ENCODE measurements at regions not wholly inside any gene's neighbourhood (a gene's known extent, or its start where the extent isn't known, plus 50 kb on each side); places are given as distances from the start of the nearest gene placed in this dataset.

- no peak overlapping the region for H2AFZ ChIP-seq (ENCODE audit: insufficient read depth, low read length, poor library complexity)
- no peaks in the 10 kb centered on the region for H3K27me3 ChIP-seq (ENCODE audit: insufficient read depth, low read length)
- no peaks in the 10 kb centered on the region for H3K79me2 ChIP-seq (ENCODE audit: control insufficient read depth, insufficient read depth, low read length, poor library complexity)
- no peaks in the 10 kb centered on the region for H3K36me3 ChIP-seq (ENCODE audit: control insufficient read depth in 1 of 2, insufficient read depth in 2 of 2, low read length in 2 of 2)
- H2BK5ac ChIP-seq (ENCODE audit: low read depth, low read length, poor library complexity): no peak overlapping the region
- H3K4me3 ChIP-seq (ENCODE audit: low read depth, low read length): no peak overlapping the region
- H3K4ac ChIP-seq (ENCODE audit: low read depth, low read length): no peak overlapping the region
- H3K9ac ChIP-seq (ENCODE audit: low read length): no peak overlapping the region
- DNase-seq: no peak
- WGBS (ENCODE audit: extremely low coverage, insufficient coverage, insufficient read length): no CpG with 5 or more reads among the region's 3 CpGs
- no peak overlapping the region for H3K14ac ChIP-seq (ENCODE audit: low read length)
- no peak overlapping the region for H2AK5ac ChIP-seq (ENCODE audit: low read length)
- H2BK120ac ChIP-seq (ENCODE audit: insufficient read depth, low read length, poor library complexity): no peak overlapping the region
- H4K8ac ChIP-seq (ENCODE audit: low read depth, low read length): no peak overlapping the region
- H3K18ac ChIP-seq (ENCODE audit: low read length): no peak overlapping the region
- no peak overlapping the region for H4K12ac ChIP-seq (ENCODE audit: low read depth, low read length)
- no peak overlapping the region for H2BK12ac ChIP-seq (ENCODE audit: low read length)
- H3K4me2 ChIP-seq (ENCODE audit: low read length): no peak overlapping the region
- no peaks in the 10 kb centered on the region for H3K4me1 ChIP-seq (ENCODE audit: control insufficient read depth in 1 of 2, insufficient read depth in 2 of 2, low read length in 2 of 2)
- no peak overlapping the region for H3K23ac ChIP-seq (ENCODE audit: low read length)
- no peak overlapping the region for H4K91ac ChIP-seq (ENCODE audit: low read depth, low read length)
- H3K27ac ChIP-seq (ENCODE audit: low read depth, low read length): no peak overlapping the region
- H3K9me3 ChIP-seq (ENCODE audit: insufficient read depth, low read depth, low read length): no peaks in the 10 kb centered on the region
- H3K79me1 ChIP-seq (ENCODE audit: low read length): no peaks in the 10 kb centered on the region
Observed at GRCh38 chr9:20212806-20213205, 409.5 kb downstream of the MLLT3 start.

DNA sequence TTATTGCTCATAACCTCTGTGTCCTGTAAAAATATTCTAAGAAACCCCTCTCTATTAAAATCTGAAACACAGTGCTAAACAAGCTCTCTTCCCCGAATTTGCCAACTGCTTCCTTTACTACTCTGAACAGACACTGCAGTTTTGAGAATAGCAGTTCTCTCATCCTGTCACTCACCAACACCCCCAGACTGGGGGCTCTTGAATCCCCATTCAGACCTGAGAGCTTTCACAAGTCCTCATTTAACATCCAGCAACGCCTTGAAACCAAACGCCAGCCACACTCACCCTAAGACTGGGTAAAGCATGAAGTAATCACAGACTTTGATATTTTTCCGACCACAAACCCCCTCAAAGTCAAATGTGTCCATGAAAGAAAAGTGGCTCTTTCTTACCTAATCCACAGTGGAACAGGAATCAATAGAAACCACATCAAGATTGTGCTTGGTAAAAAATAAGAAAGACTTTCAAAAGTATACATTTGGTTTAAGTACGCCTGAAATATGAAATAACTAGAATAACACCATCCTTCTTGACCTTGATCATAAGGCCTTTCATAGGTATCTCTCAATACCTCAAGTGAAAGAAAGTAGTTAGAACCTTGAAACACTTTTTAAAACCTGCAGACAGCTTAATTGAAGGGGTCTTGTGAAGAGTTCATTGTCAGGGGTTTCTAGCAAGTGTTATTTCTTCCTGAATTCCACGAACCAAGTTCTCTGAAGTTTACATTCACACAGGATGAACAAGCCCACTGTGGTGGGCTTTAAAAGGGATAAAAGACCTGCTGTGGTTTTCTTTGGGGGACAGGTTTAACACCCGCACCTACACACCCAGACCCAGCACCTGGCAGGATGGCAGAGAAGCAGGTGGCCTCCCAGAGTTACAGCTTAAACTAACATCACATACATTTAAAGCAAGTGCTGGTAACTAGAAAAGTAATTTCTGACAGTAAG lies 412.6 kb downstream of the MLLT3 start:
- H3K18ac ChIP-seq (ENCODE audit: low read length): no peak overlapping the region
- no peaks in the 10 kb centered on the region for H3K79me1 ChIP-seq (ENCODE audit: low read length)

DNA sequence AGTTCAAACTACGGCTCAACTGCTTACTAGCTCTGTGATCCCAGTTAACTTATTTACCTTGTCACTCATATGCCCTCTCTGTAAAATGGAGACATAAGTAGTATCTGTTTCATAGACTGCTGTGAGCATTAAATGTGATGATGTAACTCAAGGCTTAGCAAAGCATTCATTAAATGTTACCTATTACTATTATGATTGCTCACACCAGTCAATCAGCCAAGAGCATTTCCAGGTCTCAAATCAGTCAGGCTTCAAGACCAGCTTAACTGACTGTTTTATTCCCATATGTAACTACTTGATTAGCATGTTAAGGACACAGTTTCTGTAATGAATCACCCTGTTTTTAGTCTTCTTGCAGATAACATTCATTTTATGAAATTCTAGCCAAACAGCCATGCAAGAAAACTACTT lies 413.3 kb downstream of the MLLT3 start:
- H3K18ac ChIP-seq (ENCODE audit: low read length): no peak overlapping the region
- no peak overlapping the region for H3K4me2 ChIP-seq (ENCODE audit: low read length)
- no peaks in the 10 kb centered on the region for H3K79me1 ChIP-seq (ENCODE audit: low read length)

More for the DNA sequence above, 412.6 kb downstream of the MLLT3 start:
- no peaks in the 10 kb centered on the region for H3K79me2 ChIP-seq (ENCODE audit: control insufficient read depth, insufficient read depth, low read length, poor library complexity)
- no peak overlapping the region for H4K8ac ChIP-seq (ENCODE audit: low read depth, low read length)
- H3K4me2 ChIP-seq (ENCODE audit: low read length): no peak overlapping the region
- no peaks in the 10 kb centered on the region for H3K36me3 ChIP-seq (ENCODE audit: control insufficient read depth in 1 of 2, insufficient read depth in 2 of 2, low read length in 2 of 2)
- WGBS (ENCODE audit: extremely low coverage, insufficient coverage, insufficient read length): no CpG with 5 or more reads among the region's 7 CpGs
- no peak overlapping the region for H3K14ac ChIP-seq (ENCODE audit: low read length)
- H2BK120ac ChIP-seq (ENCODE audit: insufficient read depth, low read length, poor library complexity): no peak overlapping the region
- no peak overlapping the region for H3K23ac ChIP-seq (ENCODE audit: low read length)
- no peak for DNase-seq
- H3K27me3 ChIP-seq (ENCODE audit: insufficient read depth, low read length): no peaks in the 10 kb centered on the region
- H3K9me3 ChIP-seq (ENCODE audit: insufficient read depth, low read depth, low read length): no peaks in the 10 kb centered on the region
- no peak overlapping the region for H3K9ac ChIP-seq (ENCODE audit: low read length)
- H2AFZ ChIP-seq (ENCODE audit: insufficient read depth, low read length, poor library complexity): no peak overlapping the region
- no peak overlapping the region for H2AK5ac ChIP-seq (ENCODE audit: low read length)
- H3K4ac ChIP-seq (ENCODE audit: low read depth, low read length): no peak overlapping the region
- H3K4me3 ChIP-seq (ENCODE audit: low read depth, low read length): no peak overlapping the region
- no peak overlapping the region for H4K12ac ChIP-seq (ENCODE audit: low read depth, low read length)
- H2BK5ac ChIP-seq (ENCODE audit: low read depth, low read length, poor library complexity): no peak overlapping the region
- no peak overlapping the region for H3K27ac ChIP-seq (ENCODE audit: low read depth, low read length)
- H2BK12ac ChIP-seq (ENCODE audit: low read length): no peak overlapping the region
- no peak overlapping the region for H4K91ac ChIP-seq (ENCODE audit: low read depth, low read length)
- no peaks in the 10 kb centered on the region for H3K4me1 ChIP-seq (ENCODE audit: control insufficient read depth in 1 of 2, insufficient read depth in 2 of 2, low read length in 2 of 2)

GRCh38 chr9:20208226-20208625 lies 414.1 kb downstream of the MLLT3 start:
- WGBS (ENCODE audit: extremely low coverage, insufficient coverage, insufficient read length): no CpG with 5 or more reads among the region's 5 CpGs
- no peak overlapping the region for H3K9ac ChIP-seq (ENCODE audit: low read length)
- no peaks in the 10 kb centered on the region for H3K79me2 ChIP-seq (ENCODE audit: control insufficient read depth, insufficient read depth, low read length, poor library complexity)
- no peak overlapping the region for H4K12ac ChIP-seq (ENCODE audit: low read depth, low read length)
- no peak overlapping the region for H2BK120ac ChIP-seq (ENCODE audit: insufficient read depth, low read length, poor library complexity)
- no peak overlapping the region for H2BK5ac ChIP-seq (ENCODE audit: low read depth, low read length, poor library complexity)
- no peak overlapping the region for H3K4ac ChIP-seq (ENCODE audit: low read depth, low read length)
- DNase-seq: no peak
- H4K8ac ChIP-seq (ENCODE audit: low read depth, low read length): no peak overlapping the region
- H3K9me3 ChIP-seq (ENCODE audit: insufficient read depth, low read depth, low read length): no peaks in the 10 kb centered on the region
- no peak overlapping the region for H2AK5ac ChIP-seq (ENCODE audit: low read length)
- no peak overlapping the region for H3K4me3 ChIP-seq (ENCODE audit: low read depth, low read length)
- no peak overlapping the region for H3K27ac ChIP-seq (ENCODE audit: low read depth, low read length)
- H3K4me1 ChIP-seq (ENCODE audit: control insufficient read depth in 1 of 2, insufficient read depth in 2 of 2, low read length in 2 of 2): no peaks in the 10 kb centered on the region
- H2BK12ac ChIP-seq (ENCODE audit: low read length): no peak overlapping the region
- H3K36me3 ChIP-seq (ENCODE audit: control insufficient read depth in 1 of 2, insufficient read depth in 2 of 2, low read length in 2 of 2): no peaks in the 10 kb centered on the region
- H4K91ac ChIP-seq (ENCODE audit: low read depth, low read length): no peak overlapping the region
- no peaks in the 10 kb centered on the region for H3K27me3 ChIP-seq (ENCODE audit: insufficient read depth, low read length)
- H2AFZ ChIP-seq (ENCODE audit: insufficient read depth, low read length, poor library complexity): no peak overlapping the region
- no peak overlapping the region for H3K18ac ChIP-seq (ENCODE audit: low read length)
- H3K14ac ChIP-seq (ENCODE audit: low read length): no peak overlapping the region
- H3K4me2 ChIP-seq (ENCODE audit: low read length): no peak overlapping the region
- H3K23ac ChIP-seq (ENCODE audit: low read length): no peak overlapping the region
- H3K79me1 ChIP-seq (ENCODE audit: low read length): no peaks in the 10 kb centered on the region

More for the DNA sequence above, 413.3 kb downstream of the MLLT3 start:
- no peak overlapping the region for H3K4ac ChIP-seq (ENCODE audit: low read depth, low read length)
- no peak overlapping the region for H2AFZ ChIP-seq (ENCODE audit: insufficient read depth, low read length, poor library complexity)
- no CpG with 5 or more reads among the region's 1 CpG for WGBS (ENCODE audit: extremely low coverage, insufficient coverage, insufficient read length)
- H3K4me1 ChIP-seq (ENCODE audit: control insufficient read depth in 1 of 2, insufficient read depth in 2 of 2, low read length in 2 of 2): no peaks in the 10 kb centered on the region
- H3K23ac ChIP-seq (ENCODE audit: low read length): no peak overlapping the region
- H3K4me3 ChIP-seq (ENCODE audit: low read depth, low read length): no peak overlapping the region
- H3K27me3 ChIP-seq (ENCODE audit: insufficient read depth, low read length): no peaks in the 10 kb centered on the region
- H4K91ac ChIP-seq (ENCODE audit: low read depth, low read length): no peak overlapping the region
- no peaks in the 10 kb centered on the region for H3K9me3 ChIP-seq (ENCODE audit: insufficient read depth, low read depth, low read length)
- no peak for DNase-seq
- H2BK5ac ChIP-seq (ENCODE audit: low read depth, low read length, poor library complexity): no peak overlapping the region
- no peak overlapping the region for H3K27ac ChIP-seq (ENCODE audit: low read depth, low read length)
- H4K8ac ChIP-seq (ENCODE audit: low read depth, low read length): no peak overlapping the region
- no peak overlapping the region for H4K12ac ChIP-seq (ENCODE audit: low read depth, low read length)
- H3K79me2 ChIP-seq (ENCODE audit: control insufficient read depth, insufficient read depth, low read length, poor library complexity): no peaks in the 10 kb centered on the region
- no peak overlapping the region for H2AK5ac ChIP-seq (ENCODE audit: low read length)
- no peak overlapping the region for H3K9ac ChIP-seq (ENCODE audit: low read length)
- H2BK12ac ChIP-seq (ENCODE audit: low read length): no peak overlapping the region
- H3K36me3 ChIP-seq (ENCODE audit: control insufficient read depth in 1 of 2, insufficient read depth in 2 of 2, low read length in 2 of 2): no peaks in the 10 kb centered on the region
- no peak overlapping the region for H3K14ac ChIP-seq (ENCODE audit: low read length)
- no peak overlapping the region for H2BK120ac ChIP-seq (ENCODE audit: insufficient read depth, low read length, poor library complexity)

Data from trophoblast cell (in vitro differentiated cells and primary cell).